Peyer's patch (tissue), 4 donors: ENCODE measurements at regions not wholly inside any gene's neighbourhood (a gene's known extent, or its start where the extent isn't known, plus 50 kb on each side); places are given as distances from the start of the nearest gene placed in this dataset.

Source experiments
- POLR2A ChIP-seq, 2 donors: fragments of 450-650 bp; IDR thresholded peaks; one replicate each; pipeline ENCODE4 v1.5.1; 2017; ENCODE audit warnings: antibody characterized with exemption in 2 of 2, mild to moderate bottlenecking in 2 of 2, moderate library complexity in 2 of 2
- TF ChIP-seq, protein P1 (sequence below), 6 experiments: fragments of 450-650 bp in 4 of 6; fragments of 200-600 bp in 2 of 6; sonication (generic) in 1 of 6; IDR thresholded peaks; one replicate each; pipeline ENCODE4 v1.5.1; 2017 to 2019; ENCODE audit warnings: antibody characterized with exemption in 6 of 6, mild to moderate bottlenecking in 3 of 6, moderate library complexity in 1 of 6

DNA sequence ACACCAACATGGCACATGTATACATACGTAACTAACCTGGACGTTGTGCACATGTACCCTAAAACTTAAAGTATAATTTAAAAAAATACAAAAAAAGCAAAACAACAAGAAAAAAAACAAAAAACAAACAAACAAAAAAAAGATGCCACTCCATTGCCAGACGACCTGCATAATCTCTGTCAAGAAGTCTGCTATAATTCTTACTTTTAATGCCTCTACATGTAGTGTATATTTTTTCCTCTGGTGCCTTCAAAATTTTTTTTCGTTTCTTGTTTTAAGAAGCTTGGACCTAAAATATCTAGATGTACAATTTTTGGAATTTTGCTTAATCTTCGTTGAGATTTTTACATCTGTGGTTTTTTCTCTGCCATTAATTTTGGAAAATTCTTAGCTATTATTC lies 235.6 kb upstream of the ZNF521 start:
- TF ChIP-seq POLR2A (IDR thresholded peaks at IDR 0.05) = no peak
- TF ChIP-seq, protein P1, sequence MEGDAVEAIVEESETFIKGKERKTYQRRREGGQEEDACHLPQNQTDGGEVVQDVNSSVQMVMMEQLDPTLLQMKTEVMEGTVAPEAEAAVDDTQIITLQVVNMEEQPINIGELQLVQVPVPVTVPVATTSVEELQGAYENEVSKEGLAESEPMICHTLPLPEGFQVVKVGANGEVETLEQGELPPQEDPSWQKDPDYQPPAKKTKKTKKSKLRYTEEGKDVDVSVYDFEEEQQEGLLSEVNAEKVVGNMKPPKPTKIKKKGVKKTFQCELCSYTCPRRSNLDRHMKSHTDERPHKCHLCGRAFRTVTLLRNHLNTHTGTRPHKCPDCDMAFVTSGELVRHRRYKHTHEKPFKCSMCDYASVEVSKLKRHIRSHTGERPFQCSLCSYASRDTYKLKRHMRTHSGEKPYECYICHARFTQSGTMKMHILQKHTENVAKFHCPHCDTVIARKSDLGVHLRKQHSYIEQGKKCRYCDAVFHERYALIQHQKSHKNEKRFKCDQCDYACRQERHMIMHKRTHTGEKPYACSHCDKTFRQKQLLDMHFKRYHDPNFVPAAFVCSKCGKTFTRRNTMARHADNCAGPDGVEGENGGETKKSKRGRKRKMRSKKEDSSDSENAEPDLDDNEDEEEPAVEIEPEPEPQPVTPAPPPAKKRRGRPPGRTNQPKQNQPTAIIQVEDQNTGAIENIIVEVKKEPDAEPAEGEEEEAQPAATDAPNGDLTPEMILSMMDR (IDR thresholded peaks at IDR 0.05) = no peak
